Kasumi-1 (cell line): ENCODE measurements at regions not wholly inside any gene's neighbourhood (a gene's known extent, or its start where the extent isn't known, plus 50 kb on each side); places are given as distances from the start of the nearest gene placed in this dataset.
A peak's percentile ranks its signal among the peaks of the same experiment; 100 is the strongest.

Experiments
- DNase-seq, 2 experiments: peaks; one replicate each; lab custom pipeline; 2025; lab: John Stamatoyannopoulos, UW

- DNase-seq, result no peak
Observed at GRCh38 chr2:102967451-102967850, 205.6 kb downstream of the TMEM182 start.

DNA sequence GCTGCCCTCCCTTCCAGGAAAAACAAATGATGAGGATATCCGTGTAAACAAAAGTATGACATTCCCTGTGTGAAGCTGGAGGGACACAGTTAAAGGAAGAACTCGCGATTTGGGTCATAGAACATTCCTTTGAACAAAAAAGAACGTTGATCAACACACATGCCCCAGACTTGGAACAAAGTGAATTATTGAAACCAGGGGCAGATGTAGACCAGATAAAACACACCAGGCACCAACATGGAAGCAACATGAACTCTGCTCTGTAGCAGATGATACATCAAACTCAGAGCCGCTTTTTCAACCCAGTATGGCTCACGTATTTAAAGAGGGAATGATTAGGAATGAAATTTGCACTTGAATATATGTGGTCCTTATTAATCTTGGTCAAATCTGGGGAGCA, 206.5 kb downstream of the TMEM182 start:
- no peak for DNase-seq

- no peak for DNase-seq
Observed at GRCh38 chr2:102971701-102972100, 209.9 kb downstream of the TMEM182 start.

DNA sequence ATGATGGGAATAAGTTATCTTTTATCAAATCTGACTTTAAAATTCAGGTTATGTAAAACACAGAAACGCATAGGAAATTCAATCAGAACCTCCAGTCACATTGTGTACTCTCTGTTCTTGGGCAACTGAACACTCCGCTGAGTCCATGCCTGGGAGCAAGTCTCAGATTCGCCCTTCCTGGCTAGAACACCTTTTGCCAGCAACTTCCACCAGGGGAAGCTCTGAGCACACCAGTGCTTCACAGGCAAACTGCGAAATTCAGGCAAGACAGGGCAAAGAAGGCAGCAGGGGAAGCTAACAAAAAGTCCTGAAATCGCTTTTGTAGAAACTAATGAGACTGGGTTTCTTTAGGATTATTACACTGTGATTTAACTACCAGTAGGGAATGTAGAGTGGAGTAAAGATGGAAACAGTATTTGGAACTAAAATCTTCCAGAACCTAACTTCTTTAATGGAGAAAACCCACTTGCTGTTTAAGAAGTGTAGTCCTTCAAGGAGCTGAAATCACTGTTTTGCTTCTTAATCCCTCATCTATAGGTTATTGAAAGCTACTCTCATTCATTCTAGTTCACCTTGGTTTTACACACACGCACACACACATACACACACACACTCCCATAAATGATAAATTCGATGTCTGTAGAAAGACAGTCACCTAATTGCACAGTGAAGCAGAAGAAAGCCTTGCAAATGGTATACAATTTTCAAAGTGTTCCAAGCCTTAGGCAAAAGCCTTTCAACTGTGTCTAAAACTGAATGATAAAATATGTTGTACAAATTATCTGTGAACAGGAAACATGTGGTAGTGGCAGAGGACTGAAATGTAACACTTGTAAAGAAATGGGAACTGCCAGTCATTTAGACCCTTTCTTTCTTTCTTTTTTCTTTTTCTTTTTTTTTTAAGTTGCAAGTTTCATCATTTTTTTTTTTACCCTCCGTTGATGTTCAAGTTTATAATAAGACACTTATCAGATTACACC, 214.5 kb downstream of the TMEM182 start:
- peak; percentile 45 to 55 for DNase-seq

DNA sequence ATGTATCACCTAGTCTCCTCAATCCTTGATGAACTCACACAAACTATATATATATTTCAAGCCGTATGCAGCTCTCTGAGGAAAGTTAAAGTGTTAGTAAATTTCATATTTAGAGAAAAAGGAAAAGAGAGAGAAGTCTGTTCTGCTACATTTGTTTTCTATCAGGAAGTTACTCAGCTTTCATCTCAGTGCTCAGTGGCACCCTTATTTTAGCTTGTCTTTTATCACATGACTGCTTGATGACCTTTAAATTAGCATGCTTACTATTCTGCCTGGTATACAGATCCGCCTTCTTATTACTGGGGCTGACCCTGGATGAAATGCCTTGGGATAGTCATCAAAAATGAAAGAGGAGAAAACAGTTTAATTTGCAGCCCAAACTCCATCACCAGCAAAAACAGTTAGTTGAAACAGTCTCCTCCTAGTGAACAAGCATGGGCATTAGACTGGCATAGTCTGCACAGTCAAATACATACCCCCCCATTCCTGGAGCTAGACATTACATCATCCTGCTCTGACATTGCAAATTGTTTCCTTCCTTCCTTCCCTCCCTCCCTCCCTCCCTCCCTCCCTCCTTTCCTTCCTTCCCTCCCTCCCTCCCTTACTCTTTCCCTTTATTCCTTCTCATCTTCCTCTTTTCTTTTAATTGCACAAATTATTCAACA, 215.7 kb downstream of the TMEM182 start:
- no peak for DNase-seq

DNA sequence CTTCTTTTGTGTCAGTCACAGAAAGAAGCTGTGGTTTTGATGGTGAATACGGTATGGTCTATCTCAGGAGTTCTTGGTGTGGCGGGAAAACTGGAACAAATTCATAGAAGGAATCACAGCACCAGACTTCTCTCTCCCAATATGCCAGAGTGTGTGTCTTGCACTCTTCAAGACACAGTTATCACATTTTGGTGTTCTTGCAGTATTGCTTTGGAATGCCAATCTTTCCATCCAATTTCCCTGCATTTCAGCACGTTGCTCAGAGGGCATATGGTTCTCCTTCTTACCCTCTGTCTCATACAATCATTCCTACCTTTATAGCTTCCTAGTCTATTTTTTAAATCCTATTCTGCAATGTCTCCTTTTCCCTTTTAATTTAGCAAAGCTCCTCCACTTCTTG, 216.3 kb downstream of the TMEM182 start:
- DNase-seq, result no peak

DNA sequence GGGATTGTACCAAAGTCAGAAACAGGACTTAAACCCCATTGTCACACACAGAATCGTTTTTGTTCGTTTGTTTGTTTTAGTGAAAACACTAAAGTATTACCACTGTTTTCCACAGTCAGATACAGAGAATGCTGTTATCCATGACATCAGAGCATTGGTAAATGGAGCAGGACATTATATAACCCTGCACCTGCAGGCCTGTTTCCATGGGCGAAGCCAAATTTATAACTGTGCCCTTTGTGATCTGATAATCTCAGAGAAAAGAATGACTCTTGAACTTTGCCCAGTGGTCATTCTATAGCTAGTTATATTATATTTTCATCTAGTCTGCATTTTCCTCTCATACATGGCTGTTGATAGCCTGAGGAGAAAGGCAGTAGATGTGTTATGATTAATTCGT, 217.6 kb downstream of the TMEM182 start:
- DNase-seq, result no peak

GRCh38 chr2:102983786-102984185, 222.0 kb downstream of the TMEM182 start:
- no peak for DNase-seq

DNA sequence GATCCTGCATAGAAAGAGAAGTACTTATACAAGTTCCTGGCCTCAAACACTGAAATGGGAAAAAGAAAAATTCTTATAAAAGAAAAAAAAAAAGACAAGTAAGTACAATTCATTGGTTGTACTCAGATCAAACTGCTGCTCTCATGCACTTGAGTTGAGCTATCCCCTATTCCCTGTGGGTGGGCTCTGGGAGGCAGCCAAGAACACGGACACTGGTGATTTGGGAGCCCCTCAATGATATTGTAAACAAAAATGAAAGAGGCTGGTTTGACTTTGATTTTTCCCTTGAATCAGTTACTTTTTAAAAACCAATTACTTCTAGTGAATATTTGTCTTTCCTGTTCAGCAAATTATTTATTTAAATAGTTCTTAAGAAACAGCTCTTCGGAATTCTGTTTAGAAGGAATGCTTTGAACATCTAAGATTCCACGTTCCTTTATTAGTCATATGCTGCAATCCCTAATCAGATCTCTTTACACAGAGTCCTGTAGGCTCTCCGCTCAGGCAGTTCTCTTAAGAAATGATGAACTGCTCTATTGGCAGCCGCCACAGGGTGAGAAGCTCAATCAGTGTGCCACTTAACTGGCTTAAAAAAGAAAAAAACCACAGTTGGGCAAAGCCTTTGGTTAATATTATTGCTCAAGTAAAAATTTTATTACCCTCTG, 225.1 kb downstream of the TMEM182 start:
- DNase-seq, result no peak

- DNase-seq, result no peak
Observed at GRCh38 chr2:102992607-102993006, 230.8 kb downstream of the TMEM182 start.

- no peak for DNase-seq
Observed at GRCh38 chr2:102999958-103000357, 238.1 kb downstream of the TMEM182 start.

DNA sequence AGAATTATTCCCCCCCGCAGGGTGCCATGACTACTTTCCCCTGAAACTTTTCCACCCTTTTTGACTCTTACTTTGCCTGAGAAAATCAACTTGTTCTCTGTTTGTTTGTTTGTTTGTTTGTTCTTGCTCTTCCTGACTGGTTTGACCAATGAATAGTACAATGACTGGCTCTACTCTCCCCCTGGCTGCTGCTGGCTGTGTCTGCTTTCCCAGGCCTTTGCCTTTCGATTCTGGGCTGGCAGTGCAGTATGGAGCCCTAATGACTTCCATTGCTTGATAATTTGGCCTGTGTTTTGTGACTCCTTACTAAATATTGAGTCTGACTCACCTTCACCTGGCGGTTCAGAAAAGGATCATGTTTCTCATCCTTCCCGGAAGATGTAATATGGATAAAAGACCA, 241.1 kb downstream of the TMEM182 start:
- no peak for DNase-seq

DNA sequence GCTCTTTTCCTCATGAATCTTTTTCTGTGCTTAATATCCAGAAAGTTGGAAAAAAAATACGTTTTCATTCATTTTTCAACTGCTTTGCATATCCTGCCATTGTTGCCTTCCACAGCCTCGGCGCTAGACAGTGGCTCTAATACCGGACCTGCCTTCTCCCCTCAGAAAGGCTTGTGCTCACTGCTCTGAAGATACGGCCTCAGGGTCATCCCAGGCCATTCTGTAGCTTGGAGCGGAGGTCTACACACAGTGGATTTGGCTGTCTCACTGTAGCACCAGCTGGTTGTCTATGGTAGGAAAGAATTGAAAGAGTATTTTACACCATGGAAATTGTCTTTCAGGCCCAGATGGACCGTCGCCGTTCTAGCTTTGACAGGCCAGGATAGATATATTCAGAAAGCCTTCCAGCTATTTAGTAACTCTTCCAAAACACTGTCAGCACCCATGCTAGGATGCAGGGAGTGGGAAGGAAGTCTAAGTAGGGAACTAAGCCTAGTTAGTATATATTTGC, 242.0 kb downstream of the TMEM182 start:
- no peak for DNase-seq

DNA sequence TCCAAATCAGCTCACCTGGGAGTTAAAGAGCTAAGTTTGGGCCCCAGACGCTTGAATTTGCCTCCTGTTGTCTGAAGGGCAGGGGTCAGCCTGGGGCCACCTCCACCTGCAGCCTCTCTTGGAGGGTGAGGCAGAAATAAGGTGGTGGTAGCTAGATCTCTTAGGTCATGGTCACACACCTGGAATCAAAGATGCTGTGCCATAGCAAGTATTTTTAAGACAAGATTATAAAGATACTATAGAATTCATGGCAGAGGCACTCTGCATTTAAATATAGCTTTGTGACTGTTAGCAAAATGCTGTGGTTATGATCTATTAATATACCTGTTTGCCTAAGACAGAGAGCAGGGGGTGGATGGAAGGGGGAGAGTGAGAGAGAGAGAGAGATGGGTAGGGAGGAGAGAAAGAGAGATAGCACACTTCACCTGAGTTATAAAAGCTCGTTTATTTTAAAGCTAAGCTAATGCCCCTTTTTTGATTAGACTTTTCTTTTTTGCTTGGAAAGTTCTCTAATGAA, 242.7 kb downstream of the TMEM182 start:
- DNase-seq, result no peak

DNA sequence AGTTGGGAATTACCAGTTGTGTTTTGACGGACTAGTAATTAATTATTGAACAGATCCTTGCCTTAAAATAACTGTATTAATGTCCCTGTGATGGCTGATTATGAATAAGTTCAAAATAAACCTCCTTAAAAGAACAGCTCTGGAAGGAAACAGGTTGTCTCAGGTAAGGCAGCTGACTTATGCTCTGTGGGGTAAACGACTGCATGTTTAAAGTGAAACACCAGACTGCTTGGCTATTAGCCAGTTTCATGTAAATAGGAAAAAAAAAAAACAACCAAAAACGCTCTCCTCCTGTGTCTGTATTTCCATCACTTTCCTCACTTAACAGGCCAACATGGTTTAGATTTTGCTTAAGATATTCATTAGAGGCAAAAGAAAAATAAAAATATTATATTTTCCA, 243.6 kb downstream of the TMEM182 start:
- no peak for DNase-seq

GRCh38 chr2:103007086-103007485, 245.3 kb downstream of the TMEM182 start:
- DNase-seq, result no peak

GRCh38 chr2:103008586-103008985, 246.8 kb downstream of the TMEM182 start:
- DNase-seq, result no peak

GRCh38 chr2:103009871-103010270, 248.0 kb downstream of the TMEM182 start:
- DNase-seq, result no peak

- no peak for DNase-seq
Observed at GRCh38 chr2:103010306-103010705, 248.5 kb downstream of the TMEM182 start.

DNA sequence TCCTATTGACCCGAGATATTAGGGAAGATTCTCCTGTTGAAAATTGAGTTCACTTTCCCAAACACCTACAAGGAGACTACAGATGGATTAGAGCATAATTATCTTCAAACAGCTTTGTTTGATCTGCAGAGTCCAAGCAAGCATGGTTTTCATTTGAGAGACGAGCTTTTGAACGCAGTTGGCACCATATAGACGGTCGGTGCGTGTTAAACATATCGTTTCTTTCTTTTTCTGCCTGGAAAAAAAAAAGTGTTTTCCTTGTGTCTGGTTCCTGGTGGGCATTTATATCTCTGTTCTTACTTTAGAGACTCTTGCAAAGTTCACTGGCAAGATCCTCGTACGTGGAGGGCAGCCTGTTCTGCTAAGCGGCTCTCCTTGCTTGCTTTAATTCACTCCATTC, 248.9 kb downstream of the TMEM182 start:
- DNase-seq, result no peak

GRCh38 chr2:103012590-103012989, 250.8 kb downstream of the TMEM182 start:
- no peak for DNase-seq

DNA sequence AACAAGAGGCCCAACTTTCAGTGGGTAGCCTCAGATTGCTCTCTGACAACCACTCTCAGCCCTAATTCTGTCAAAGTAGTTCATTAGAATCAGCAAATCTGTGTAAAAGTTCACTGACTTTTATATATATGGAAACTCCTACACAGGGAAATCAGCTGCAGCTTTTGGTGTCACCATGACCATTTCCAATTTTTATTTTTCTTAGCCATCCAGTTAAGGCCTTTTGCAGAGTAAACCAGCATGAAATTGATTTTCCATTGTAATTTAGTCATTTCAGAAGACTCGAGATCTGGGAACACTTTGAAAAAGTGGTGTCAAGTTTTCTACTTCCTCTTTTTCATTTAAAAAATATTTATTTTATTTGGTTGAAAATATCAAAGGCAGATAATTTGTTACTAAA, 263.2 kb downstream of the TMEM182 start:
- DNase-seq, result no peak
